GM23248 (cell line): ENCODE measurements at regions not wholly inside any gene's neighbourhood (a gene's known extent, or its start where the extent isn't known, plus 50 kb on each side); places are given as distances from the start of the nearest gene placed in this dataset.

Experiments
- DNase-seq: peaks from one replicate; pipeline ENCODE4 v3.0.0-alpha.2; 2015
- H2AFZ ChIP-seq: fragments of 200-600 bp; sonication (generic); 2 replicates; pipeline ENCODE4 v1.6.1; 2016; ENCODE audit warnings: antibody characterized with exemption
- H3F3A ChIP-seq: fragments of 200-600 bp; sonication (generic); 2 replicates; pipeline ENCODE4 v1.6.1; 2016; ENCODE audit warnings: mild to moderate bottlenecking, antibody characterized with exemption, mixed run types; ENCODE audit not compliant: insufficient read depth
- H3K27ac ChIP-seq: fragments of 200-600 bp; sonication (generic); 2 replicates; pipeline ENCODE4 v1.5.1; 2016; ENCODE audit warnings: mild to moderate bottlenecking
- H3K27me3 ChIP-seq: fragments of 200-600 bp; sonication (generic); replicated peaks from 2 replicates; pipeline ENCODE4 v1.6.1; 2016; ENCODE audit warnings: mild to moderate bottlenecking; ENCODE audit not compliant: insufficient read depth
- H3K36me3 ChIP-seq: fragments of 200-600 bp; sonication (generic); 2 replicates; pipeline ENCODE4 v1.6.1; 2016; ENCODE audit warnings: low read depth, mild to moderate bottlenecking
- H3K4me1 ChIP-seq: fragments of 200-600 bp; sonication (generic); 2 replicates; pipeline ENCODE4 v1.6.1; 2016; ENCODE audit warnings: mild to moderate bottlenecking; ENCODE audit not compliant: insufficient read depth
- H3K4me2 ChIP-seq: fragments of 200-600 bp; sonication (generic); one replicate; pipeline ENCODE4 v1.6.1; 2016; ENCODE audit warnings: mild to moderate bottlenecking; ENCODE audit not compliant: unreplicated experiment
- H3K4me3 ChIP-seq: fragments of 200-600 bp; sonication (generic); 2 replicates; pipeline ENCODE4 v1.5.1; 2016; ENCODE audit warnings: mild to moderate bottlenecking
- H3K79me2 ChIP-seq: fragments of 200-600 bp; sonication (generic); 2 replicates; pipeline ENCODE4 v1.6.1; 2016; ENCODE audit warnings: mild to moderate bottlenecking; ENCODE audit not compliant: insufficient read depth
- H3K9ac ChIP-seq: fragments of 200-600 bp; sonication (generic); 2 replicates; pipeline ENCODE4 v1.6.1; 2016; ENCODE audit warnings: mild to moderate bottlenecking
- H3K9me2 ChIP-seq: fragments of 200-600 bp; sonication (generic); 2 replicates; pipeline ENCODE4 v1.6.1; 2016; ENCODE audit warnings: mixed run types, mild to moderate bottlenecking, moderate library complexity; ENCODE audit not compliant: insufficient read depth
- H3K9me3 ChIP-seq: fragments of 200-600 bp; sonication (generic); one replicate; pipeline ENCODE4 v1.6.1; 2017; ENCODE audit warnings: low read depth
- H4K20me1 ChIP-seq: fragments of 200-600 bp; sonication (generic); 2 replicates; pipeline ENCODE4 v1.6.0; 2016; ENCODE audit not compliant: insufficient read depth
- EZH2 ChIP-seq: fragments of 200-600 bp; sonication (generic); IDR thresholded peaks from 2 replicates; pipeline ENCODE4 v1.6.1; 2018; ENCODE audit warnings: antibody characterized with exemption, mild to moderate bottlenecking; ENCODE audit not compliant: insufficient read depth, poor library complexity, severe bottlenecking
- EZH2phosphoT487 ChIP-seq: fragments of 200-600 bp; sonication (generic); IDR thresholded peaks from 2 replicates; pipeline ENCODE4 v1.6.1; 2018; ENCODE audit warnings: antibody characterized with exemption, moderate library complexity, mild to moderate bottlenecking, low read depth; ENCODE audit not compliant: insufficient read depth
- WGBS, 2 experiments: methylation state at CpG; one replicate each; pipeline ENCODE4 v1.1.6; 2015 to 2017; ENCODE audit warnings: low lambda C conversion rate in 2 of 2, low coverage in 1 of 2; ENCODE audit errors: missing lambda C conversion rate in 2 of 2; 5-methylcytosine and 5-hydroxymethylcytosine counted together
- in situ Hi-C: fragments of 300-500 bp; cut with MboI; formaldehyde crosslinking; loops from 2 replicates; pipeline ENCODE4 v1.15.0; 2020

- no peak overlapping the region for H2AFZ ChIP-seq
- whole genome bisulfite sequencing, 2 experiments: 2 to 9% methylated on average over 1 of the region's 1 CpG
- no peak for DNase-seq
- H3K4me2 ChIP-seq: no peak overlapping the region
- H3F3A ChIP-seq: no peaks in the 10 kb centered on the region
- no peaks in the 10 kb centered on the region for H3K36me3 ChIP-seq
- no peaks in the 10 kb centered on the region for H3K9me2 ChIP-seq
- H3K27ac ChIP-seq: no peak overlapping the region
- H3K4me1 ChIP-seq: no peaks in the 10 kb centered on the region
- no peak overlapping the region for H3K4me3 ChIP-seq
- in situ Hi-C loops: no loop called here
- H4K20me1 ChIP-seq: no peaks in the 10 kb centered on the region
- no peaks in the 10 kb centered on the region for H3K79me2 ChIP-seq
- H3K27me3 ChIP-seq: no peaks in the 10 kb centered on the region
- H3K9ac ChIP-seq: no peak overlapping the region
- TF ChIP-seq EZH2phosphoT487: no peak
- TF ChIP-seq EZH2: no peak
- no peaks in the 10 kb centered on the region for H3K9me3 ChIP-seq
These were observed 60.2 kb upstream of the LRRC4C start for GRCh38 chr11:41519696-41520095.

- Histone ChIP-seq H3K9ac (no peak overlapping the region), H3K79me2 (no peaks in the 10 kb centered on the region), H3K9me2 (no peaks in the 10 kb centered on the region), H4K20me1 (no peaks in the 10 kb centered on the region), H3K4me1 (no peaks in the 10 kb centered on the region), H2AFZ (no peak overlapping the region), H3K9me3 (no peaks in the 10 kb centered on the region), H3K27me3 (no peaks in the 10 kb centered on the region), H3K4me2 (no peak overlapping the region), H3K36me3 (no peaks in the 10 kb centered on the region), H3K4me3 (no peak overlapping the region), H3F3A (no peaks in the 10 kb centered on the region), H3K27ac (no peak overlapping the region)
- in situ Hi-C loops: no loop called here
- TF ChIP-seq EZH2 (no peak), EZH2phosphoT487 (no peak)
- peak; percentile 3 for DNase-seq
These were observed 62.9 kb upstream of the LRRC4C start for GRCh38 chr11:41522391-41522790.

GRCh38 chr11:41522899-41523672, 63.6 kb upstream of the LRRC4C start:
- 12 to 19% methylated on average over 2 of the region's 2 CpGs for WGBS, 2 experiments
- H3K79me2 ChIP-seq: no peaks in the 10 kb centered on the region
- in situ Hi-C loops: no loop called here

GRCh38 chr11:41527530-41527929, 68.1 kb upstream of the LRRC4C start:
- Histone ChIP-seq H3K27ac (no peak overlapping the region), H3K4me1 (no peaks in the 10 kb centered on the region), H3K4me2 (no peak overlapping the region), H3F3A (no peaks in the 10 kb centered on the region), H3K9me2 (no peaks in the 10 kb centered on the region), H3K27me3 (no peaks in the 10 kb centered on the region), H3K36me3 (no peaks in the 10 kb centered on the region), H3K9me3 (no peaks in the 10 kb centered on the region), H3K9ac (no peak overlapping the region), H4K20me1 (no peaks in the 10 kb centered on the region), H3K4me3 (no peak overlapping the region), H2AFZ (no peak overlapping the region), H3K79me2 (no peaks in the 10 kb centered on the region)
- no peak for DNase-seq
- TF ChIP-seq EZH2phosphoT487 (no peak), EZH2 (no peak)
- WGBS, 2 experiments: 3 to 4% methylated on average over 3 of the region's 3 CpGs
- in situ Hi-C loops: no loop called here

More at GRCh38 chr11:41522899-41523672, 63.6 kb upstream of the LRRC4C start:
- no peaks in the 10 kb centered on the region for H4K20me1 ChIP-seq
- no peaks in the 10 kb centered on the region for H3K9me2 ChIP-seq
- H3K36me3 ChIP-seq: no peaks in the 10 kb centered on the region
- no peaks in the 10 kb centered on the region for H3K9me3 ChIP-seq
- no peak for DNase-seq
- H2AFZ ChIP-seq: no peak overlapping the region
- no peak overlapping the region for H3K4me3 ChIP-seq
- H3F3A ChIP-seq: no peaks in the 10 kb centered on the region
- no peaks in the 10 kb centered on the region for H3K27me3 ChIP-seq
- H3K27ac ChIP-seq: no peak overlapping the region
- TF ChIP-seq EZH2 (no peak), EZH2phosphoT487 (no peak)
- H3K4me1 ChIP-seq: no peaks in the 10 kb centered on the region
- H3K4me2 ChIP-seq: no peak overlapping the region
- no peak overlapping the region for H3K9ac ChIP-seq

- Histone ChIP-seq H3F3A (no peaks in the 10 kb centered on the region), H2AFZ (no peak overlapping the region), H3K9me2 (no peaks in the 10 kb centered on the region), H3K4me2 (no peak overlapping the region), H3K9ac (no peak overlapping the region), H3K9me3 (no peaks in the 10 kb centered on the region), H4K20me1 (no peaks in the 10 kb centered on the region), H3K27ac (no peak overlapping the region), H3K4me3 (no peak overlapping the region), H3K4me1 (no peaks in the 10 kb centered on the region), H3K27me3 (no peaks in the 10 kb centered on the region), H3K79me2 (no peaks in the 10 kb centered on the region), H3K36me3 (no peaks in the 10 kb centered on the region)
- WGBS, 2 experiments: 32 to 37% methylated on average over 7 of the region's 7 CpGs
- TF ChIP-seq EZH2phosphoT487 (no peak), EZH2 (no peak)
- no peak for DNase-seq
- in situ Hi-C loops: no loop called here
These were observed 73.0 kb upstream of the LRRC4C start for GRCh38 chr11:41532413-41532812.
